SU-DHL-6 (cell line): ENCODE measurements at regions not wholly inside any gene's neighbourhood (a gene's known extent, or its start where the extent isn't known, plus 50 kb on each side); places are given as distances from the start of the nearest gene placed in this dataset.

Source experiments
- H2AFZ ChIP-seq: fragments of 200-600 bp; sonication (generic); 2 replicates; pipeline ENCODE4 v1.6.1; 2014; ENCODE audit warnings: low read depth, mild to moderate bottlenecking, moderate library complexity, mixed read lengths, antibody characterized with exemption, low read length; ENCODE audit not compliant: severe bottlenecking
- H3F3A ChIP-seq: fragments of 200-600 bp; shearing (Covaris generic); 2 replicates; pipeline ENCODE4 v1.6.0; 2016; ENCODE audit warnings: antibody characterized with exemption, mild to moderate bottlenecking; ENCODE audit not compliant: insufficient read depth
- H3K27ac ChIP-seq: fragments of 200-600 bp; sonication (generic); 2 replicates; pipeline ENCODE4 v1.5.1; 2016; ENCODE audit warnings: low read depth, mild to moderate bottlenecking, low read length, moderate library complexity, mixed read lengths
- H3K27me3 ChIP-seq: fragments of 200-600 bp; sonication (generic), shearing (Covaris generic); 2 replicates; pipeline ENCODE4 v1.6.0; 2014; ENCODE audit warnings: mild to moderate bottlenecking, low read length
- H3K36me3 ChIP-seq: fragments of 200-600 bp; sonication (generic); 2 replicates; pipeline ENCODE4 v1.6.1; 2014; ENCODE audit warnings: mild to moderate bottlenecking, low read length, mixed read lengths
- H3K4me2 ChIP-seq: fragments of 300-600, 200-600 bp; shearing (Covaris generic), sonication (generic); 2 replicates; pipeline ENCODE4 v1.6.0; 2014; ENCODE audit warnings: low read length, low read depth, mild to moderate bottlenecking; ENCODE audit not compliant: poor library complexity, severe bottlenecking
- H3K4me3 ChIP-seq: fragments of 200-600 bp; sonication (generic); 2 replicates; pipeline ENCODE4 v1.5.1; 2014; ENCODE audit warnings: antibody characterized with exemption, low read length, mild to moderate bottlenecking, mixed read lengths; ENCODE audit not compliant: insufficient read depth, poor library complexity, severe bottlenecking
- H3K79me2 ChIP-seq: fragments of 200-600 bp; sonication (generic); 2 replicates; pipeline ENCODE4 v1.6.1; 2014; ENCODE audit warnings: mild to moderate bottlenecking, low read length, moderate library complexity; ENCODE audit not compliant: insufficient read depth
- H3K9ac ChIP-seq: fragments of 200-600 bp; sonication (generic); 2 replicates; pipeline ENCODE4 v1.7.0; 2014; ENCODE audit warnings: mild to moderate bottlenecking, low read length
- H3K9me2 ChIP-seq: fragments of 200-600 bp; sonication (generic); replicated peaks from 2 replicates; pipeline ENCODE4 v1.6.1; 2014; ENCODE audit warnings: low read length; ENCODE audit not compliant: insufficient read depth
- H3K9me3 ChIP-seq: fragments of 200-600 bp; sonication (generic); 2 replicates; pipeline ENCODE4 v1.6.1; 2014; ENCODE audit warnings: low read length, mixed read lengths; ENCODE audit not compliant: insufficient read depth
- H4K20me1 ChIP-seq: fragments of 200-600 bp; sonication (generic); 2 replicates; pipeline ENCODE4 v1.6.1; 2014; ENCODE audit warnings: low read depth, mild to moderate bottlenecking, antibody characterized with exemption, low read length, moderate library complexity, mixed read lengths
- EZH2phosphoT487 ChIP-seq: fragments of 200-600 bp; sonication (generic), shearing (Covaris generic); conservative IDR thresholded peaks from 2 replicates; pipeline ENCODE4 v1.6.1; 2018; ENCODE audit warnings: mild to moderate bottlenecking, antibody characterized with exemption, low read length, moderate library complexity, mixed read lengths
- TF ChIP-seq, protein P1 (sequence below): fragments of 200-600 bp; sonication (generic); IDR thresholded peaks from one replicate; pipeline ENCODE4 v1.5.1; 2017; ENCODE audit warnings: antibody characterized with exemption, mild to moderate bottlenecking, low read length, moderate library complexity; ENCODE audit not compliant: insufficient read depth, poor library complexity, severe bottlenecking

DNA sequence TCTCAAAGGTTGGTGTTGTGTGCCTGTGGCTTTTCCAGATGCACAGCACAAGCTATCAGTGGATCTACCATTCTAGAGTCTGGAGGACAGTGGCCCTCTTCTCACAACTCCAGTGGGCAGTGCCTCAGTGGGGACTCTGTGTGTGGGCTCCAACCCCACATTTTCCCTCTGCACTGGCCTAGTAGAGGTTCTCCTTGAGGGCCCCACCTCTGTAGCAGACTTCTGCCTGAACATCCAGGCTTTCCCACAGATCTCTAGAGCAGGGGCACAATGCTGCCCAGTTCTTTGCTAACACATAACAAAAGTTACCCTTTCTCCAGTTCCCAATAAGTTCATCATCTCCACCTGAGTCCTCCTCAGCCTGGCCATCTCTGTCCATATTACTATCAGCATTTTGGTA is 102.1 kb upstream of the ANKRD55 start:
- Histone ChIP-seq H3K9me3 (0 out of 2 replicates have a peak, but pooled peaks cover 7% of the 10 kb centered on the region), H3K4me3 (no peak overlapping the region), H3K27me3 (no peaks in the 10 kb centered on the region), H3K27ac (no peak overlapping the region), H3K36me3 (no peaks in the 10 kb centered on the region), H3F3A (no peaks in the 10 kb centered on the region), H3K4me2 (no peak overlapping the region), H3K79me2 (no peaks in the 10 kb centered on the region), H3K9me2 (no peaks in the 10 kb centered on the region), H4K20me1 (no peaks in the 10 kb centered on the region), H2AFZ (no peak overlapping the region), H3K9ac (no peak overlapping the region)
- TF ChIP-seq, protein P1, sequence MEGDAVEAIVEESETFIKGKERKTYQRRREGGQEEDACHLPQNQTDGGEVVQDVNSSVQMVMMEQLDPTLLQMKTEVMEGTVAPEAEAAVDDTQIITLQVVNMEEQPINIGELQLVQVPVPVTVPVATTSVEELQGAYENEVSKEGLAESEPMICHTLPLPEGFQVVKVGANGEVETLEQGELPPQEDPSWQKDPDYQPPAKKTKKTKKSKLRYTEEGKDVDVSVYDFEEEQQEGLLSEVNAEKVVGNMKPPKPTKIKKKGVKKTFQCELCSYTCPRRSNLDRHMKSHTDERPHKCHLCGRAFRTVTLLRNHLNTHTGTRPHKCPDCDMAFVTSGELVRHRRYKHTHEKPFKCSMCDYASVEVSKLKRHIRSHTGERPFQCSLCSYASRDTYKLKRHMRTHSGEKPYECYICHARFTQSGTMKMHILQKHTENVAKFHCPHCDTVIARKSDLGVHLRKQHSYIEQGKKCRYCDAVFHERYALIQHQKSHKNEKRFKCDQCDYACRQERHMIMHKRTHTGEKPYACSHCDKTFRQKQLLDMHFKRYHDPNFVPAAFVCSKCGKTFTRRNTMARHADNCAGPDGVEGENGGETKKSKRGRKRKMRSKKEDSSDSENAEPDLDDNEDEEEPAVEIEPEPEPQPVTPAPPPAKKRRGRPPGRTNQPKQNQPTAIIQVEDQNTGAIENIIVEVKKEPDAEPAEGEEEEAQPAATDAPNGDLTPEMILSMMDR = no peak
- TF ChIP-seq EZH2phosphoT487 = no peak

DNA sequence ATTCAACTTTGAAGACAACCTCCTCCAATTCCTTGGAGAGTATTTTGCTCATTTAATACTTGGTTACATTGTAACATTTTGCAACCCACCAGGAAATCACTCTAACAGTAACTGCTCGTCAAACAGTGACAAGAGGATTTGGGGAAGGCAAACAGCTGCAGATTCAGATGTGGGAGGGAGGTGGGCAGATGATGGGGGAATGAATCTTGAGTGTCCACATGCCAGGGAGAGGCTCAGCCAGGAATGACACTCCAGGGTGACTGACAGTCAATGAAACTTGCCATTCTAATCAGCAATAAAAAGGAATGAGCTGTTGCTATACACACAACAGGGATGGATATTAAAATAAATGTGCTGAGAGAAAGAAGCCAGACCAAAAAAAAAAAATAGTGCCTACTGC is 97.7 kb upstream of the ANKRD55 start:
- Histone ChIP-seq H3K27ac (no peak overlapping the region), H4K20me1 (no peaks in the 10 kb centered on the region), H3K36me3 (no peaks in the 10 kb centered on the region), H3K79me2 (no peaks in the 10 kb centered on the region), H3K9me3 (0 out of 2 replicates have a peak, but pooled peaks cover 7% of the 10 kb centered on the region), H3F3A (no peaks in the 10 kb centered on the region), H3K4me3 (no peak overlapping the region), H3K9ac (no peak overlapping the region), H3K27me3 (no peaks in the 10 kb centered on the region), H2AFZ (no peak overlapping the region), H3K4me2 (no peak overlapping the region), H3K9me2 (no peaks in the 10 kb centered on the region)
- TF ChIP-seq, protein P1 = no peak
- TF ChIP-seq EZH2phosphoT487 = no peak

DNA sequence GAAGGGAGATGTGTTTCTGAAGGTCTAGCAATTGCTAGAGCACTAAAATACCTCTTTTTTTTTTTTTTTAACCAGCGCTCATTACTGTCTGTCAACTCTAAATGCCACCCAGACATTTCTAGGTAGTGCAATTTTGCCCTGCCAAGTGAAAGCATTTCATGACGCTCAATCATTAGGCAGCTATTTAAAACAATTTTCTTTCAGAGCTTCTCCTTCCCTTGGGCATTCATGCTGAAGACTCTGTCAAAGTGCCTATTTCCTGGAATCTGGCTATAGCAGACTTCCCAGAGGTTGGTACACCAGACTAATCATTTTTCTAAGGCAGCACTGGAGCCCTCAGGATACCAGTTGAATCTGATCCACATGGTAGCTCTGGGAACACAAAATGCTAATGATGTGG is 97.0 kb upstream of the ANKRD55 start:
- Histone ChIP-seq H4K20me1 (no peaks in the 10 kb centered on the region), H3K9me2 (no peaks in the 10 kb centered on the region), H3K27me3 (no peaks in the 10 kb centered on the region), H3K9ac (no peak overlapping the region), H3K4me3 (no peak overlapping the region), H3K79me2 (no peaks in the 10 kb centered on the region), H2AFZ (no peak overlapping the region), H3K36me3 (no peaks in the 10 kb centered on the region), H3K27ac (no peak overlapping the region), H3F3A (no peaks in the 10 kb centered on the region), H3K9me3 (0 out of 2 replicates have a peak, but pooled peaks cover 2% of the 10 kb centered on the region), H3K4me2 (no peak overlapping the region)
- TF ChIP-seq EZH2phosphoT487 = no peak
- TF ChIP-seq, protein P1 = no peak
